ENCODE measurements at regions not wholly inside any gene's neighbourhood (a gene's known extent, or its start where the extent isn't known, plus 50 kb on each side); places are given as distances from the start of the nearest gene placed in this dataset.

DNA sequence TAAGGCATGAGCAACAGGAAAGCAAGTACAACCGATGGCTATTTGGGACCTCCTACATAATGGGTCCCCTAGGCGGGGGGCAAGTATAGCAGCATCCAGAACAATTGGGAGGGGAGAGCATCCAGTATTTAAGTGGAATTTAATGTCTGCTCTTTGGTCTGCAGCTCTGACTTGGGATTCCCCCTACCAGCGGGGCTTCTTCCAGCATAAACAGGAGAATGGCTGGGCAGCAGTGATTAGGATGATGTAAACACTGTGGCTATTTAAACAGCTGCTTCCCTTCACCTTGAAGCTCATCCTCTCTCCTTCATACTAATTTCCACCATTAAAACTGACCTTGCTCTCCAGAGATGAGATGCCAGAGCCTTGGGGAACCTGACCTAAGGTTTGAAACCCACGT, 73.9 kb upstream of the OXGR1 start:
- Histone ChIP-seq H2AFZ (ENCODE audit: low read length) (0 out of 2 replicates have a peak overlapping the region, but pooled peaks have one; percentile 64), H3K56ac (replicated peaks; ENCODE audit: insufficient read length, low read depth, low read length) (no peak overlapping the region), H2BK120ac (replicated peaks; ENCODE audit: low read depth, low read length) (no peak overlapping the region), H3K14ac (ENCODE audit: insufficient read length) (no peak overlapping the region), H3K27me3 (replicated peaks in 1 of 4; ENCODE audit: control insufficient read depth in 3 of 4, extremely low read depth in 1 of 4, insufficient read depth in 3 of 4, low read length in 3 of 4) (no peaks in the 10 kb centered on the region), H4K5ac (ENCODE audit: insufficient read length, low read depth, low read length) (no peak overlapping the region), H3K4me2 (ENCODE audit: insufficient read depth in 1 of 2, low read depth in 2 of 2, low read length in 2 of 2) (no peak overlapping the region), H4K91ac (replicated peaks; ENCODE audit: insufficient read length, low read length) (no peak overlapping the region), H3K4me1 (replicated peaks in 1 of 4; ENCODE audit: control insufficient read depth in 3 of 4, insufficient read depth in 4 of 4, low read length in 3 of 4) (peaks cover 0 to 7% (median 5%) of the 10 kb centered on the region in 4 experiments; a peak in 4 of 7 replicates), H2BK12ac (ENCODE audit: low read depth, low read length) (no peak overlapping the region), H3K18ac (ENCODE audit: extremely low read depth, low read length) (no peak overlapping the region), H2AK5ac (ENCODE audit: low read depth, low read length) (no peak overlapping the region), H3K23ac (ENCODE audit: insufficient read length) (no peak overlapping the region), H3K9ac (replicated peaks in 1 of 4; ENCODE audit: extremely low read depth in 1 of 4, low read depth in 3 of 4, low read length in 3 of 4) (no peak overlapping the region), H3K27ac (ENCODE audit: low read depth, low read length) (no peak overlapping the region), H3K9me3 (ENCODE audit: insufficient read depth in 2 of 2, low read depth in 1 of 2, low read length in 1 of 2) (no peaks in the 10 kb centered on the region), H4K20me1 (replicated peaks in 1 of 2; ENCODE audit: control insufficient read depth in 1 of 2, insufficient read depth in 2 of 2, low read length in 2 of 2) (no peaks in the 10 kb centered on the region), H3K79me1 (ENCODE audit: low read depth, low read length) (no peaks in the 10 kb centered on the region), H2BK20ac (ENCODE audit: low read length) (no peak overlapping the region), H2BK15ac (ENCODE audit: low read length) (no peak overlapping the region), H3K4me3 (ENCODE audit: extremely low read depth in 1 of 4, insufficient read depth in 2 of 4, low read depth in 3 of 4, low read length in 4 of 4) (no peak overlapping the region), H3K36me3 (ENCODE audit: control insufficient read depth in 2 of 4, insufficient read depth in 4 of 4, low read length in 3 of 4) (no peaks in the 10 kb centered on the region), H3K79me2 (ENCODE audit: control insufficient read depth in 1 of 2, insufficient read depth in 2 of 2, low read length in 2 of 2) (no peaks in the 10 kb centered on the region), H3K4ac (replicated peaks; ENCODE audit: insufficient read length, low read depth, low read length) (no peak overlapping the region), H2BK5ac (ENCODE audit: low read depth, low read length) (no peak overlapping the region), H4K8ac (ENCODE audit: extremely low read depth, insufficient read depth, low read length) (no peak overlapping the region), H3K23me2 (ENCODE audit: low read depth, low read length) (no peaks in the 10 kb centered on the region; the same call in 1 of the 2 replicates)
- no peak for TF ChIP-seq POU5F1 (IDR thresholded peaks at IDR 0.05; ENCODE audit: low read depth, low read length)
- TF ChIP-seq CHD2 (IDR thresholded peaks at IDR 0.05; ENCODE audit: low read length), result no peak
- no peak for TF ChIP-seq SRF (IDR thresholded peaks at IDR 0.05; ENCODE audit: low read depth, low read length)
- no peak for TF ChIP-seq CTBP2 (IDR thresholded peaks at IDR 0.05; ENCODE audit: borderline replicate concordance, insufficient read depth, insufficient read length, low read length)
- no peak for TF ChIP-seq TBP (IDR thresholded peaks at IDR 0.05; ENCODE audit: low read depth, low read length)
- no peak for TF ChIP-seq FOSL1 (IDR thresholded peaks at IDR 0.05; ENCODE audit: insufficient read depth, low read depth, low read length)
- 85% methylated on average over 4 of the region's 4 CpGs; no CpG with 5 or more reads in 1 of the 2 experiments for WGBS, 2 experiments (ENCODE audit: extremely low coverage in 1 of 2, insufficient coverage in 1 of 2, insufficient read length in 1 of 2, insufficient replicate concordance in 2 of 2, low coverage in 1 of 2, low lambda C conversion rate in 2 of 2, missing lambda C conversion rate in 1 of 2)
- ChIA-PET CTCF (ENCODE audit: partially characterized antibody) (interaction anchor here (0.6 to 2.0 kb wide), 8 partner anchors 9 to 968 kb away, joined by 3 to 9 read pairs (median 3); no protein-coding TSS in a partner anchor), POLR2A (ENCODE audit: partially characterized antibody) (no interaction called here)
- FAIRE-seq (no peak), DNase-seq (ENCODE audit: low read depth in 1 of 2, low spot score in 2 of 2) (no peak)
